WTC11 (cell line): ENCODE measurements at regions not wholly inside any gene's neighbourhood (a gene's known extent, or its start where the extent isn't known, plus 50 kb on each side); places are given as distances from the start of the nearest gene placed in this dataset.

ENCODE experiments used
- ATAC-seq: fragments of 200-7000 bp; cut with Tn5 transposase; 2 replicates; pipeline ENCODE4 v1.10.0; 2021; ENCODE audit warnings: mild to moderate bottlenecking, moderate library complexity
- CTCF ChIA-PET: fragments of 300-600 bp; sonication (Branson Sonifier 250); formaldehyde crosslinking; loops from one replicate; lab custom pipeline; 2021; ENCODE audit warnings: antibody characterized with exemption; lab: Charles Lee
- POLR2A ChIA-PET: fragments of 350-600 bp; sonication (Branson Sonifier 250); formaldehyde crosslinking; loops from one replicate; lab custom pipeline; 2021; ENCODE audit warnings: antibody characterized with exemption; lab: Charles Lee
- DNase-seq: peaks from one replicate; pipeline ENCODE4 v3.0.0; 2021; ENCODE audit warnings: low spot score
- H3K27ac Mint-ChIP-seq: 2 replicates; pipeline ENCODE4 v1.8.0; 2021; ENCODE audit warnings: mixed read lengths
- H3K27me3 Mint-ChIP-seq: 2 replicates; pipeline ENCODE4 v1.8.0; 2021; ENCODE audit warnings: low read depth, mild to moderate bottlenecking, moderate library complexity, mixed read lengths
- H3K36me3 Mint-ChIP-seq: 2 replicates; pipeline ENCODE4 v1.8.0; 2021; ENCODE audit warnings: mixed read lengths
- H3K4me1 Mint-ChIP-seq: 2 replicates; pipeline ENCODE4 v1.8.0; 2022; ENCODE audit warnings: mixed read lengths
- H3K4me3 Mint-ChIP-seq: 2 replicates; pipeline ENCODE4 v1.8.0; 2021; ENCODE audit warnings: mild to moderate bottlenecking, moderate library complexity, mixed read lengths
- H3K9me3 Mint-ChIP-seq: 2 replicates; pipeline ENCODE4 v1.8.0; 2021; ENCODE audit warnings: mixed read lengths
- ELF4 ChIP-seq: sonication (generic); formaldehyde crosslinking; IDR thresholded peaks from 2 replicates; pipeline ENCODE4 v1.8.1; 2022; ENCODE audit warnings: low read depth, mild to moderate bottlenecking, moderate library complexity, missing genetic modification reagents
- ESRRA ChIP-seq: sonication (generic); formaldehyde crosslinking; IDR thresholded peaks from 2 replicates; pipeline ENCODE4 v1.8.1; 2022; ENCODE audit warnings: mild to moderate bottlenecking, missing genetic modification reagents, borderline replicate concordance
- ETV6 ChIP-seq: sonication (generic); formaldehyde crosslinking; IDR thresholded peaks from 2 replicates; pipeline ENCODE4 v1.8.1; 2022; ENCODE audit warnings: mild to moderate bottlenecking, missing genetic modification reagents
- FOXK1 ChIP-seq: sonication (generic); formaldehyde crosslinking; IDR thresholded peaks from 2 replicates; pipeline ENCODE4 v1.8.0; 2022; ENCODE audit warnings: mild to moderate bottlenecking, moderate library complexity, missing genetic modification reagents
- GRHL2 ChIP-seq: fragments of 250-450 bp; sonication (Bioruptor Pico); IDR thresholded peaks from 2 replicates; pipeline ENCODE4 v1.8.0; 2022; ENCODE audit warnings: mild to moderate bottlenecking, moderate library complexity; ENCODE audit not compliant: insufficient replicate concordance, severe bottlenecking
- HMGA2 ChIP-seq: fragments of 250-450 bp; sonication (Bioruptor Pico); IDR thresholded peaks from 2 replicates; pipeline ENCODE4 v1.4.0; 2021; ENCODE audit warnings: mild to moderate bottlenecking, moderate library complexity
- IRF2 ChIP-seq: sonication (generic); formaldehyde crosslinking; IDR thresholded peaks from 2 replicates; pipeline ENCODE4 v1.8.0; 2022; ENCODE audit warnings: low read depth, missing genetic modification reagents, borderline replicate concordance
- NFE2L1 ChIP-seq: sonication (generic); formaldehyde crosslinking; IDR thresholded peaks from 2 replicates; pipeline ENCODE4 v1.8.1; 2023; ENCODE audit warnings: missing genetic modification reagents
- NFYB ChIP-seq: sonication (generic); formaldehyde crosslinking; conservative IDR thresholded peaks from 2 replicates; pipeline ENCODE4 v1.8.0; 2022; ENCODE audit warnings: low read depth, missing genetic modification reagents
- NR3C1 ChIP-seq: sonication (generic); formaldehyde crosslinking; conservative IDR thresholded peaks from 2 replicates; pipeline ENCODE4 v1.8.1; 2023; ENCODE audit warnings: low read depth, mild to moderate bottlenecking, missing genetic modification reagents
- PRRX2 ChIP-seq: fragments of 250-450 bp; sonication (Bioruptor Pico); IDR thresholded peaks from 2 replicates; pipeline ENCODE4 v1.8.0; 2021; ENCODE audit warnings: mild to moderate bottlenecking
- SMAD3 ChIP-seq: sonication (generic); formaldehyde crosslinking; IDR thresholded peaks from 2 replicates; pipeline ENCODE4 v1.8.0; 2022; ENCODE audit warnings: missing genetic modification reagents, mild to moderate bottlenecking, borderline replicate concordance
- ZBTB21 ChIP-seq: sonication (generic); formaldehyde crosslinking; IDR thresholded peaks from 2 replicates; pipeline ENCODE4 v1.8.1; 2023; ENCODE audit warnings: mild to moderate bottlenecking, missing genetic modification reagents, borderline replicate concordance
- ZNF219 ChIP-seq: sonication (generic); formaldehyde crosslinking; IDR thresholded peaks from 2 replicates; pipeline ENCODE4 v1.8.0; 2023; ENCODE audit warnings: missing genetic modification reagents, mild to moderate bottlenecking, borderline replicate concordance
- ZNF263 ChIP-seq: sonication (generic); formaldehyde crosslinking; IDR thresholded peaks from 2 replicates; pipeline ENCODE4 v1.8.1; 2022; ENCODE audit warnings: low read depth, mild to moderate bottlenecking, moderate library complexity, missing genetic modification reagents
- ZNF281 ChIP-seq: sonication (generic); formaldehyde crosslinking; IDR thresholded peaks from 2 replicates; pipeline ENCODE4 v1.8.0; 2023; ENCODE audit warnings: mild to moderate bottlenecking, missing genetic modification reagents
- ZNF416 ChIP-seq: fragments of 250-450 bp; sonication (Bioruptor Pico); IDR thresholded peaks from 2 replicates; pipeline ENCODE4 v1.9.0; 2021; ENCODE audit warnings: mild to moderate bottlenecking, inconsistent platforms
- ZNF425 ChIP-seq: fragments of 250-450 bp; sonication (Bioruptor Pico); conservative IDR thresholded peaks from 2 replicates; pipeline ENCODE4 v1.9.0; 2021; ENCODE audit warnings: mild to moderate bottlenecking
- ZNF671 ChIP-seq: fragments of 250-450 bp; sonication (Bioruptor Pico); IDR thresholded peaks from 2 replicates; pipeline ENCODE4 v1.8.0; 2021; ENCODE audit warnings: mild to moderate bottlenecking
- TF ChIP-seq, protein P1 (sequence below): fragments of 250-450 bp; sonication (Bioruptor Pico); IDR thresholded peaks from 2 replicates; pipeline ENCODE4 v2.1.2; 2022; ENCODE audit warnings: mild to moderate bottlenecking, moderate library complexity
- TF ChIP-seq, protein P2 (sequence below): fragments of 250-450 bp; sonication (Bioruptor Pico); IDR thresholded peaks from 2 replicates; pipeline ENCODE4 v1.8.0; 2021; ENCODE audit warnings: mild to moderate bottlenecking
- TF ChIP-seq, protein P3 (sequence below): sonication (generic); formaldehyde crosslinking; IDR thresholded peaks from 2 replicates; pipeline ENCODE4 v1.8.1; 2023; ENCODE audit warnings: mild to moderate bottlenecking, missing genetic modification reagents, moderate library complexity
- TF ChIP-seq, protein P4 (sequence below): fragments of 200-600 bp; IDR thresholded peaks from 2 replicates; pipeline ENCODE4 v1.8.0; 2022; ENCODE audit warnings: antibody characterized with exemption
- TF ChIP-seq, protein P5 (sequence below): sonication (generic); formaldehyde crosslinking; IDR thresholded peaks from 2 replicates; pipeline ENCODE4 v1.8.0; 2022; ENCODE audit warnings: mild to moderate bottlenecking, missing genetic modification reagents

GRCh38 chr10:123551259-123551658, 114.9 kb upstream of the GPR26 start (continued):
- TF ChIP-seq, protein P1, sequence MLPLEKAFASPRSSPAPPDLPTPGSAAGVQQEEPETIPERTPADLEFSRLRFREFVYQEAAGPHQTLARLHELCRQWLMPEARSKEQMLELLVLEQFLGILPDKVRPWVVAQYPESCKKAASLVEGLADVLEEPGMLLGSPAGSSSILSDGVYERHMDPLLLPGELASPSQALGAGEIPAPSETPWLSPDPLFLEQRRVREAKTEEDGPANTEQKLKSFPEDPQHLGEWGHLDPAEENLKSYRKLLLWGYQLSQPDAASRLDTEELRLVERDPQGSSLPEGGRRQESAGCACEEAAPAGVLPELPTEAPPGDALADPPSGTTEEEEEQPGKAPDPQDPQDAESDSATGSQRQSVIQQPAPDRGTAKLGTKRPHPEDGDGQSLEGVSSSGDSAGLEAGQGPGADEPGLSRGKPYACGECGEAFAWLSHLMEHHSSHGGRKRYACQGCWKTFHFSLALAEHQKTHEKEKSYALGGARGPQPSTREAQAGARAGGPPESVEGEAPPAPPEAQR (CRISPR knock-in tag), result no peak
- TF ChIP-seq ZBTB21 (CRISPR knock-in tag), result no peak
- TF ChIP-seq, protein P2, sequence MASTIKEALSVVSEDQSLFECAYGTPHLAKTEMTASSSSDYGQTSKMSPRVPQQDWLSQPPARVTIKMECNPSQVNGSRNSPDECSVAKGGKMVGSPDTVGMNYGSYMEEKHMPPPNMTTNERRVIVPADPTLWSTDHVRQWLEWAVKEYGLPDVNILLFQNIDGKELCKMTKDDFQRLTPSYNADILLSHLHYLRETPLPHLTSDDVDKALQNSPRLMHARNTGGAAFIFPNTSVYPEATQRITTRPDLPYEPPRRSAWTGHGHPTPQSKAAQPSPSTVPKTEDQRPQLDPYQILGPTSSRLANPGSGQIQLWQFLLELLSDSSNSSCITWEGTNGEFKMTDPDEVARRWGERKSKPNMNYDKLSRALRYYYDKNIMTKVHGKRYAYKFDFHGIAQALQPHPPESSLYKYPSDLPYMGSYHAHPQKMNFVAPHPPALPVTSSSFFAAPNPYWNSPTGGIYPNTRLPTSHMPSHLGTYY (CRISPR knock-in tag), result no peak
- TF ChIP-seq, protein P3, sequence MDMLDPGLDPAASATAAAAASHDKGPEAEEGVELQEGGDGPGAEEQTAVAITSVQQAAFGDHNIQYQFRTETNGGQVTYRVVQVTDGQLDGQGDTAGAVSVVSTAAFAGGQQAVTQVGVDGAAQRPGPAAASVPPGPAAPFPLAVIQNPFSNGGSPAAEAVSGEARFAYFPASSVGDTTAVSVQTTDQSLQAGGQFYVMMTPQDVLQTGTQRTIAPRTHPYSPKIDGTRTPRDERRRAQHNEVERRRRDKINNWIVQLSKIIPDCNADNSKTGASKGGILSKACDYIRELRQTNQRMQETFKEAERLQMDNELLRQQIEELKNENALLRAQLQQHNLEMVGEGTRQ (CRISPR knock-in tag), result no peak
- TF ChIP-seq ETV6 (CRISPR knock-in tag), result no peak

GRCh38 chr10:123552760-123553554, 113.2 kb upstream of the GPR26 start:
- POLR2A ChIA-PET, result no interaction called here
- DNase-seq (no peak), ATAC-seq (no peak)
- TF ChIP-seq ZNF219 (no peak), IRF2 (no peak), GRHL2 (no peak), ELF4 (no peak), ZNF416 (CRISPR knock-in tag) (no peak), HMGA2 (CRISPR knock-in tag) (no peak), NR3C1 (CRISPR knock-in tag) (no peak), PRRX2 (CRISPR knock-in tag) (no peak), ZNF425 (CRISPR knock-in tag) (no peak), ZNF263 (CRISPR knock-in tag) (no peak), ZNF671 (CRISPR knock-in tag) (no peak), FOXK1 (CRISPR knock-in tag) (no peak), NFE2L1 (no peak), SMAD3 (CRISPR knock-in tag) (no peak), ZNF281 (no peak), NFYB (CRISPR knock-in tag) (no peak), ESRRA (CRISPR knock-in tag) (no peak)
- TF ChIP-seq, protein P4, sequence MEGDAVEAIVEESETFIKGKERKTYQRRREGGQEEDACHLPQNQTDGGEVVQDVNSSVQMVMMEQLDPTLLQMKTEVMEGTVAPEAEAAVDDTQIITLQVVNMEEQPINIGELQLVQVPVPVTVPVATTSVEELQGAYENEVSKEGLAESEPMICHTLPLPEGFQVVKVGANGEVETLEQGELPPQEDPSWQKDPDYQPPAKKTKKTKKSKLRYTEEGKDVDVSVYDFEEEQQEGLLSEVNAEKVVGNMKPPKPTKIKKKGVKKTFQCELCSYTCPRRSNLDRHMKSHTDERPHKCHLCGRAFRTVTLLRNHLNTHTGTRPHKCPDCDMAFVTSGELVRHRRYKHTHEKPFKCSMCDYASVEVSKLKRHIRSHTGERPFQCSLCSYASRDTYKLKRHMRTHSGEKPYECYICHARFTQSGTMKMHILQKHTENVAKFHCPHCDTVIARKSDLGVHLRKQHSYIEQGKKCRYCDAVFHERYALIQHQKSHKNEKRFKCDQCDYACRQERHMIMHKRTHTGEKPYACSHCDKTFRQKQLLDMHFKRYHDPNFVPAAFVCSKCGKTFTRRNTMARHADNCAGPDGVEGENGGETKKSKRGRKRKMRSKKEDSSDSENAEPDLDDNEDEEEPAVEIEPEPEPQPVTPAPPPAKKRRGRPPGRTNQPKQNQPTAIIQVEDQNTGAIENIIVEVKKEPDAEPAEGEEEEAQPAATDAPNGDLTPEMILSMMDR, result no peak
- TF ChIP-seq, protein P5, sequence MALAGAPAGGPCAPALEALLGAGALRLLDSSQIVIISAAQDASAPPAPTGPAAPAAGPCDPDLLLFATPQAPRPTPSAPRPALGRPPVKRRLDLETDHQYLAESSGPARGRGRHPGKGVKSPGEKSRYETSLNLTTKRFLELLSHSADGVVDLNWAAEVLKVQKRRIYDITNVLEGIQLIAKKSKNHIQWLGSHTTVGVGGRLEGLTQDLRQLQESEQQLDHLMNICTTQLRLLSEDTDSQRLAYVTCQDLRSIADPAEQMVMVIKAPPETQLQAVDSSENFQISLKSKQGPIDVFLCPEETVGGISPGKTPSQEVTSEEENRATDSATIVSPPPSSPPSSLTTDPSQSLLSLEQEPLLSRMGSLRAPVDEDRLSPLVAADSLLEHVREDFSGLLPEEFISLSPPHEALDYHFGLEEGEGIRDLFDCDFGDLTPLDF (CRISPR knock-in tag), result no peak
- Mint-ChIP-seq H3K36me3 (no peaks in the 10 kb centered on the region), H3K4me1 (peaks cover 13% of the 10 kb centered on the region), H3K27ac (no peak overlapping the region), H3K4me3 (no peak overlapping the region), H3K27me3 (no peaks in the 10 kb centered on the region; the same call in 1 of the 2 replicates), H3K9me3 (no peaks in the 10 kb centered on the region)
- CTCF ChIA-PET, result interaction anchor here (0.8 to 1.7 kb wide), 2 partner anchors 20 to 509 kb away, joined by 3 to 4 read pairs; no protein-coding TSS in a partner anchor
